ENCODE measurements at regions not wholly inside any gene's neighbourhood (a gene's known extent, or its start where the extent isn't known, plus 50 kb on each side); places are given as distances from the start of the nearest gene placed in this dataset.

DNA sequence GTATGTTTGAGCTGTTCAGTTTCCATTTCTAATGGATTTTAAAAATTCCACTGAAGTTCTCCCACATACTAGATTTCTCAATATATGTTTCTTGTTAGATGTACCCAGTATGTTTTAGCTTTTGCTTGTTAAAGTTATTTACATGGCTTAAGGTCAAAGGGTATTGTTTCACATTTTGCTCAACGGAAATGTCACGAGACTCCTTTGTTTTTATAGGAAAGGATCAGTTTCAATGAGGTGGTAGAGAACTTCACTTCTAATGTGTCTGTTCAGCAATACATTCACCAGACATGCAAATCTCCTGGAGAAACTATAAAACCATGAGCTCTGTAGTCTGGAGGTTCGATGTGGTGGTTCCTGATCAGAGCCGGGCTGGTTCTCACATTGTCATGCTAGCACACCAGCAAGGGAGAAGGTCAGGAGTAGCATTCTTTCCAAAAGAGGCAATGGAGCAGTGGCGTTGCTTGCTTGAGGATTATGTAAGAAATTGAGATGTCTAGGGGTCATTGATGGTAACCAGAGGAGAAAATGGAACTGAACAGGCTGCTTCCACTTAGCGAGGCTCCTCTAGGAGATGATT, 114.0 kb downstream of the RAB18 start:
- Histone ChIP-seq H3K4me3 (ENCODE audit: low read length) (no peak overlapping the region), H3K9me3 (ENCODE audit: control insufficient read depth, low read length) (no peaks in the 10 kb centered on the region), H3K27me3 (replicated peaks; ENCODE audit: control insufficient read depth, insufficient read depth, low read length) (peaks cover 6% of the 10 kb centered on the region), H3K36me3 (ENCODE audit: control insufficient read depth, insufficient read depth, low read length, severe bottlenecking) (no peaks in the 10 kb centered on the region), H3K9ac (ENCODE audit: low read length) (no peak overlapping the region), H3K4me1 (ENCODE audit: control insufficient read depth, insufficient read depth, low read length) (peaks cover 40% of the 10 kb centered on the region)
- peak; percentile 63 for DNase-seq (ENCODE audit: low read depth)

GRCh38 chr10:27618906-27619305, 114.8 kb downstream of the RAB18 start:
- H3K27me3 ChIP-seq (replicated peaks; ENCODE audit: control insufficient read depth, insufficient read depth, low read length): peaks cover 6% of the 10 kb centered on the region
- no peaks in the 10 kb centered on the region for H3K36me3 ChIP-seq (ENCODE audit: control insufficient read depth, insufficient read depth, low read length, severe bottlenecking)
- no peak for DNase-seq (ENCODE audit: low read depth)

DNA sequence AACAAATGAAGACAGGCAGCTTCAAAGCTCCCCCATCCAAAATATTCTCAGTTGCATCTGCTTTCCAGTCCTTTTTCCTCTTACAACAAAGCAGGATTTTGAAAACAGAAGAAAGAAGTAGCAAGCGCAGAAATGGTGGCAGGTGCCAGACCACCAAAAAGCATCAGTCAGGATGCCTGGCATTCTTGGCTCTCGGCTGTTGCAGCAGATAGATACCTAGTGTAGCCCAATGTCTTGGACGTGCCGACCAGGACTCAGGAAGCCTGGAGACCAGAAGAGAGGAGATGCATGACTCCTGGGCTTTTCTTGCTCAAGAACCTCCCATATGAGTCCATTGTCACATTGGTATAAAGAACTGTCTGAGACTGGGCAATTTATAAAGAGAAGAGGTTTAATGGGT, 115.2 kb downstream of the RAB18 start:
- Histone ChIP-seq H3K4me1 (ENCODE audit: control insufficient read depth, insufficient read depth, low read length) (peaks cover 42% of the 10 kb centered on the region), H3K36me3 (ENCODE audit: control insufficient read depth, insufficient read depth, low read length, severe bottlenecking) (no peaks in the 10 kb centered on the region), H3K27me3 (replicated peaks; ENCODE audit: control insufficient read depth, insufficient read depth, low read length) (peaks cover 6% of the 10 kb centered on the region), H3K9ac (ENCODE audit: low read length) (no peak overlapping the region), H3K4me3 (ENCODE audit: low read length) (no peak overlapping the region), H3K9me3 (ENCODE audit: control insufficient read depth, low read length) (no peaks in the 10 kb centered on the region)
- DNase-seq (ENCODE audit: low read depth): no peak

More at GRCh38 chr10:27618906-27619305, 114.8 kb downstream of the RAB18 start:
- H3K4me3 ChIP-seq (ENCODE audit: low read length): no peak overlapping the region
- H3K9me3 ChIP-seq (ENCODE audit: control insufficient read depth, low read length): no peaks in the 10 kb centered on the region
- no peak overlapping the region for H3K9ac ChIP-seq (ENCODE audit: low read length)
- peaks cover 42% of the 10 kb centered on the region for H3K4me1 ChIP-seq (ENCODE audit: control insufficient read depth, insufficient read depth, low read length)

- Histone ChIP-seq H3K27me3 (replicated peaks; ENCODE audit: control insufficient read depth, insufficient read depth, low read length) (peaks cover 6% of the 10 kb centered on the region), H3K4me1 (ENCODE audit: control insufficient read depth, insufficient read depth, low read length) (peaks cover 47% of the 10 kb centered on the region), H3K36me3 (ENCODE audit: control insufficient read depth, insufficient read depth, low read length, severe bottlenecking) (no peaks in the 10 kb centered on the region), H3K9me3 (ENCODE audit: control insufficient read depth, low read length) (no peaks in the 10 kb centered on the region), H3K4me3 (ENCODE audit: low read length) (peak overlapping the region; percentile 61), H3K9ac (ENCODE audit: low read length) (peak overlapping the region; percentile 65)
- DNase-seq (ENCODE audit: low read depth): peak; percentile 92
These were observed 116.6 kb downstream of the RAB18 start for GRCh38 chr10:27620430-27621397.

DNA sequence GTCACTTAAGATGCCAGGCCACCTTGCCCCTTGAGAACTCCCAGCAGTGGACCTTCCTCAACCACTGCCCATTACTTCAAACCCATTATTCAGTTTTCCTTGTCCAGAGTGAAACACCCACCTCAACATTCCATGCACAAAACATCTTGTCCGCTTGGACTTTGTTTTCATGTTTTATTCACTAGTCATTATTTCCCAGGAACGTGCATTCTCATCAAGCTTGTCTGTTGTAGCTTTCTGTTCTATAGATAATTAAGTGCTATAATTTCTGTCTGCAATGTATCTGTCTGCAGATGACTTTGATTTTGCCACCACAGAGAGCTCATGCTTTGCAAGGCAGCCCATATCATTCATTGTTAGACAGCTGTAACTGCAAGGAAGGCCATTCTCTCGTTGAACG, 117.4 kb downstream of the RAB18 start:
- Histone ChIP-seq H3K4me3 (ENCODE audit: low read length) (peak overlapping the region; percentile 61), H3K4me1 (ENCODE audit: control insufficient read depth, insufficient read depth, low read length) (peaks cover 47% of the 10 kb centered on the region), H3K27me3 (replicated peaks; ENCODE audit: control insufficient read depth, insufficient read depth, low read length) (peaks cover 6% of the 10 kb centered on the region), H3K9me3 (ENCODE audit: control insufficient read depth, low read length) (no peaks in the 10 kb centered on the region), H3K36me3 (ENCODE audit: control insufficient read depth, insufficient read depth, low read length, severe bottlenecking) (no peaks in the 10 kb centered on the region), H3K9ac (ENCODE audit: low read length) (peak overlapping the region; percentile 65)
- no peak for DNase-seq (ENCODE audit: low read depth)

DNA sequence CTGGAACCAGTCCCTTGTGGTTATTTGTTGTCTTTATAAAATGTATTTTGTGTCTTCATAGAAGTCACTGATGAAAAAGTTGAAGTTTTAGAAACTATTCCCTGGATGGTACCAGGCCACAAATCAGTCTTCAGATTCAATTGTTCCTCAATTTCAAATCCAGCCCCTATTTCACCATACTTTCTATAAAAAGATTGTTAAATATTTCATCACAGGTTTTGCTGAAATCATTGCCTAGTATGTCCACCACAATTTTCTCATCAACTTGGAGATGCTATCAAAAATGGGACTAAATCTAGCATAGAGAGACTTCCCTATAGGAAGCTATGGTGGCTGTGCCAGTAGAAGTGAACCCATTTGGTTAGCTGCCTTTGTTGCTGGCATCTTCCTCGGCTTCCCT, 118.5 kb downstream of the RAB18 start:
- no peaks in the 10 kb centered on the region for H3K36me3 ChIP-seq (ENCODE audit: control insufficient read depth, insufficient read depth, low read length, severe bottlenecking)
- peaks cover 47% of the 10 kb centered on the region for H3K4me1 ChIP-seq (ENCODE audit: control insufficient read depth, insufficient read depth, low read length)
- H3K27me3 ChIP-seq (replicated peaks; ENCODE audit: control insufficient read depth, insufficient read depth, low read length): peaks cover under 1% of the 10 kb centered on the region
- H3K4me3 ChIP-seq (ENCODE audit: low read length): no peak overlapping the region
- peak; percentile 48 for DNase-seq (ENCODE audit: low read depth)
- H3K9ac ChIP-seq (ENCODE audit: low read length): no peak overlapping the region
- no peaks in the 10 kb centered on the region for H3K9me3 ChIP-seq (ENCODE audit: control insufficient read depth, low read length)
